ENCODE measurements at regions not wholly inside any gene's neighbourhood (a gene's known extent, or its start where the extent isn't known, plus 50 kb on each side); places are given as distances from the start of the nearest gene placed in this dataset.

GRCh38 chr16:82358161-82358560 lies 188.1 kb upstream of the MPHOSPH6 start:
- DNase-seq (ENCODE audit: low spot score), result no peak

GRCh38 chr16:82357237-82357636 lies 187.2 kb upstream of the MPHOSPH6 start:
- DNase-seq (ENCODE audit: low spot score), result no peak

- no peak for DNase-seq (ENCODE audit: low spot score)
Measured at GRCh38 chr16:82350560-82350959, 180.5 kb upstream of the MPHOSPH6 start.

- DNase-seq (ENCODE audit: low spot score), result no peak
Measured at GRCh38 chr16:82345318-82345717, 175.3 kb upstream of the MPHOSPH6 start.

- no peak for DNase-seq (ENCODE audit: low spot score)
Measured at GRCh38 chr16:82344157-82344556, 174.1 kb upstream of the MPHOSPH6 start.

- DNase-seq (ENCODE audit: low spot score), result no peak
Measured at GRCh38 chr16:82341146-82341669, 171.2 kb upstream of the MPHOSPH6 start.

GRCh38 chr16:82340531-82340930 lies 170.5 kb upstream of the MPHOSPH6 start:
- no peak for DNase-seq (ENCODE audit: low spot score)

GRCh38 chr16:82337355-82337754 lies 167.3 kb upstream of the MPHOSPH6 start:
- no peak for DNase-seq (ENCODE audit: low spot score)

GRCh38 chr16:82331974-82332750 lies 162.1 kb upstream of the MPHOSPH6 start:
- DNase-seq (ENCODE audit: low spot score), result no peak

- no peak for DNase-seq (ENCODE audit: low spot score)
Measured at GRCh38 chr16:82331397-82331796, 161.4 kb upstream of the MPHOSPH6 start.

- no peak for DNase-seq (ENCODE audit: low spot score)
Measured at GRCh38 chr16:82329504-82330192, 159.6 kb upstream of the MPHOSPH6 start.

GRCh38 chr16:82328881-82329469 lies 159.0 kb upstream of the MPHOSPH6 start:
- no peak for DNase-seq (ENCODE audit: low spot score)

GRCh38 chr16:82323171-82323570 lies 153.1 kb upstream of the MPHOSPH6 start:
- DNase-seq (ENCODE audit: low spot score), result no peak

GRCh38 chr16:82322177-82322576 lies 152.2 kb upstream of the MPHOSPH6 start:
- DNase-seq (ENCODE audit: low spot score), result no peak

- DNase-seq (ENCODE audit: low spot score), result no peak
Measured at GRCh38 chr16:82319038-82319437, 149.0 kb upstream of the MPHOSPH6 start.

GRCh38 chr16:82317411-82318167 lies 147.6 kb upstream of the MPHOSPH6 start:
- DNase-seq (ENCODE audit: low spot score), result no peak

- no peak for DNase-seq (ENCODE audit: low spot score)
Measured at GRCh38 chr16:82313754-82314153, 143.7 kb upstream of the MPHOSPH6 start.

GRCh38 chr16:82311528-82311927 lies 141.5 kb upstream of the MPHOSPH6 start:
- no peak for DNase-seq (ENCODE audit: low spot score)

GRCh38 chr16:82302042-82302727 lies 132.2 kb upstream of the MPHOSPH6 start:
- no peak for DNase-seq (ENCODE audit: low spot score)

- no peak for DNase-seq (ENCODE audit: low spot score)
Measured at GRCh38 chr16:82301146-82301755, 131.2 kb upstream of the MPHOSPH6 start.

- DNase-seq (ENCODE audit: low spot score), result no peak
Measured at GRCh38 chr16:82300374-82300951, 130.4 kb upstream of the MPHOSPH6 start.
